RWPE2 (cell line): ENCODE measurements at regions not wholly inside any gene's neighbourhood (a gene's known extent, or its start where the extent isn't known, plus 50 kb on each side); places are given as distances from the start of the nearest gene placed in this dataset.

Experiments
- ATAC-seq: fragments of 200-7000 bp; cut with Tn5 transposase; 3 replicates; pipeline ENCODE4 v1.9.1; 2021; ENCODE audit warnings: low read depth
- DNase-seq: peaks from one replicate; pipeline ENCODE4 v3.0.0-alpha.2; 2020; ENCODE audit warnings: low spot score
- H3K27ac ChIP-seq: fragments of 450-650 bp; 2 replicates; pipeline ENCODE4 v1.5.1; 2017; ENCODE audit warnings: mild to moderate bottlenecking; ENCODE audit not compliant: poor library complexity, severe bottlenecking
- H3K27me3 ChIP-seq: fragments of 250-450 bp; sonication (Bioruptor Pico); 2 replicates; pipeline ENCODE4 v1.5.1; 2021; ENCODE audit warnings: mild to moderate bottlenecking, moderate library complexity; ENCODE audit not compliant: insufficient read depth, poor library complexity, severe bottlenecking
- H3K36me3 ChIP-seq: fragments of 250-450 bp; sonication (Bioruptor Pico); 2 replicates; pipeline ENCODE4 v1.5.1; 2020; ENCODE audit warnings: low read depth, mild to moderate bottlenecking, moderate library complexity
- H3K4me1 ChIP-seq: fragments of 250-450 bp; sonication (Bioruptor Pico); 2 replicates; pipeline ENCODE4 v1.5.1; 2021; ENCODE audit warnings: mild to moderate bottlenecking, moderate library complexity; ENCODE audit not compliant: insufficient read depth, poor library complexity, severe bottlenecking
- H3K4me3 ChIP-seq: fragments of 250-450 bp; sonication (Bioruptor Pico); 2 replicates; pipeline ENCODE4 v1.5.1; 2021; ENCODE audit warnings: mild to moderate bottlenecking, moderate library complexity; ENCODE audit not compliant: severe bottlenecking
- H3K9me3 ChIP-seq: fragments of 250-450 bp; sonication (Bioruptor Pico); 2 replicates; pipeline ENCODE4 v1.5.1; 2021; ENCODE audit warnings: mild to moderate bottlenecking, moderate library complexity; ENCODE audit not compliant: severe bottlenecking
- TF ChIP-seq, protein P1 (sequence below): fragments of 450-650 bp; IDR thresholded peaks from one replicate; pipeline ENCODE4 v1.5.1; 2017; ENCODE audit warnings: mild to moderate bottlenecking, moderate library complexity; ENCODE audit not compliant: poor library complexity, severe bottlenecking

DNA sequence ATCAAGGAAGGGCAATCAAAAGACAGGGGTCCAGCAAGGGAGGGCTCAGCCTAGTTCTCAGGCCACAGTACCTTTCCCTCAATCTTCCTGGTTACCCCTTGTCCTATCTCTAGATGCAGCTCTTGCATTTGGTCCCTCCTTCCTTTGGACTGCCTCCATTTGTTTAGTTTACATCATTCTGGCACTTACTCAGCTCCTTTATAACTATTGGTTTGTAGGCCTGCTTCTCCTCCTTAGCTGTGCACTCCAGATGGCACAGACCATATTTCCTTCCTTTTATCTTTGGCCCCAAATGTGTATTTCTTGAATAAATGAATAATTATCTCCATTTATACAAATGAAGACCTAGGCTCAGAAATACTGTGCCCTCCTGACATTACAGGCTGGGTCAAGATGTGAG is 92.3 kb upstream of the AMOTL1 start:
- Histone ChIP-seq H3K9me3 (no peaks in the 10 kb centered on the region), H3K4me3 (no peak overlapping the region), H3K36me3 (no peaks in the 10 kb centered on the region), H3K27me3 (no peaks in the 10 kb centered on the region), H3K4me1 (peaks cover 50% of the 10 kb centered on the region), H3K27ac (peak overlapping the region; percentile 56)
- DNase-seq (no peak), ATAC-seq (no peak)
- TF ChIP-seq, protein P1, sequence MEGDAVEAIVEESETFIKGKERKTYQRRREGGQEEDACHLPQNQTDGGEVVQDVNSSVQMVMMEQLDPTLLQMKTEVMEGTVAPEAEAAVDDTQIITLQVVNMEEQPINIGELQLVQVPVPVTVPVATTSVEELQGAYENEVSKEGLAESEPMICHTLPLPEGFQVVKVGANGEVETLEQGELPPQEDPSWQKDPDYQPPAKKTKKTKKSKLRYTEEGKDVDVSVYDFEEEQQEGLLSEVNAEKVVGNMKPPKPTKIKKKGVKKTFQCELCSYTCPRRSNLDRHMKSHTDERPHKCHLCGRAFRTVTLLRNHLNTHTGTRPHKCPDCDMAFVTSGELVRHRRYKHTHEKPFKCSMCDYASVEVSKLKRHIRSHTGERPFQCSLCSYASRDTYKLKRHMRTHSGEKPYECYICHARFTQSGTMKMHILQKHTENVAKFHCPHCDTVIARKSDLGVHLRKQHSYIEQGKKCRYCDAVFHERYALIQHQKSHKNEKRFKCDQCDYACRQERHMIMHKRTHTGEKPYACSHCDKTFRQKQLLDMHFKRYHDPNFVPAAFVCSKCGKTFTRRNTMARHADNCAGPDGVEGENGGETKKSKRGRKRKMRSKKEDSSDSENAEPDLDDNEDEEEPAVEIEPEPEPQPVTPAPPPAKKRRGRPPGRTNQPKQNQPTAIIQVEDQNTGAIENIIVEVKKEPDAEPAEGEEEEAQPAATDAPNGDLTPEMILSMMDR: no peak

DNA sequence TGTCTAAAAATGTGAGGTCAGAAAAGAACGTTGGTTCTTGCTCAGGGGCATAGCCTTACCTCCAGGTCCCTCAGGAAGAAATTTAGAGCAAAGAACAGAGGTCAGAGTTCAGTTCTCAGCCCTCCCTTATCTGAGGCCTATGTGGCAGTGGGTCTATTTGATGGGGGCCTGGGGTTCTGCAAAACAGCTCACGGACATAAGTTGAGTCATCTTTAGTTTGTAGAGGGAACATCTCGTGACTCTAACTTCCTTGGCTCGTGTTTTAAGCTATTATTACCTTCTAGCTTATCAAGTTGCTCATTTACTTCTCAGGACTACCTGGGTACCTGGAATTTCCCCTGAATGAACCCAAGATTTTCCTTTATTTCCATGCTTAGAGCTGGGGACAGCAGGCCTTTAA is 91.3 kb upstream of the AMOTL1 start:
- H3K36me3 ChIP-seq: no peaks in the 10 kb centered on the region
- peaks cover 50% of the 10 kb centered on the region for H3K4me1 ChIP-seq
- TF ChIP-seq, protein P1: no peak
- DNase-seq: no peak
- no peaks in the 10 kb centered on the region for H3K9me3 ChIP-seq
- ATAC-seq: no peak
- H3K27me3 ChIP-seq: no peaks in the 10 kb centered on the region
- no peak overlapping the region for H3K4me3 ChIP-seq
- H3K27ac ChIP-seq: peak overlapping the region; percentile 56

DNA sequence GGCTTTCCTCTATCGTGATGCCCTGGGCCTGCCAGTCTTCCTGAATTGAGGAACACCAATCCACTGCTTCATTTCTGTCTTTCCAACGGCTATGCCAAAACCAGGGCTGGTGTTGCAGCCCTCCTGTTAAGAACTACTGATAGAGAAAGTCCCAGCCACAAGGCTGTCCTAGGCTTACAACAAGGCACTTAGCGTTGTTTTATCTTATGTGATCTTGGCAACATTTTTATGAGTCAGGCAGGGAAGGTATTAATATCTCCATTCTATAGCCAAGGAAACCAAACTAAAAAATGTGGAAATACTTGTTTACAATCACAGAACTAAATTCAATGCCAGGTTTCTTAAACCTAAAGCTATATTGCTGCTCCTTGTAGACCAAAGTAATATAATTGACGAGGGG is 89.9 kb upstream of the AMOTL1 start:
- no peaks in the 10 kb centered on the region for H3K27me3 ChIP-seq
- TF ChIP-seq, protein P1: no peak
- ATAC-seq (peak; percentile 65), DNase-seq (no peak)
- no peak overlapping the region for H3K4me3 ChIP-seq
- H3K27ac ChIP-seq: peak overlapping the region; percentile 56
- no peaks in the 10 kb centered on the region for H3K9me3 ChIP-seq
- H3K4me1 ChIP-seq: peaks cover 50% of the 10 kb centered on the region
- H3K36me3 ChIP-seq: no peaks in the 10 kb centered on the region

DNA sequence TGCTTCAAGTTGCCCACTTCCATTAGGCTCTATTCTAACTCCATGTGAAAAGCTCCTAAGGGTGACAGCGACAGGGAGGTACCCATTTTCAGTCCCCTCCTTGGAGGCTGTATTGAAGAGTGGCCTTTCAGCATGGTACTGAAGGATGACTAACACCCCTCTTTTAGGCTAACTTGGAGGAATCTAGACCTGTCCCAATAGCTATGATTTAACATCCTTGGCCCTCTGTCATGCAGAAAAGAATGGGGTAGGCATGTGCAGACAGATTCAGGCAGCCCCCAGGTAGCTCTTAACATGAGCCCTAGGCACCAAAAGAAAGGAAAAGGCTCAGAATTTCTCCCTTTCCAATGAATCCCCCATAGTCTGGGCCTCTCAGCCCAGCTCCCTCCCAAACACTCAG is 89.3 kb upstream of the AMOTL1 start:
- Histone ChIP-seq H3K36me3 (no peaks in the 10 kb centered on the region), H3K27me3 (no peaks in the 10 kb centered on the region), H3K4me3 (no peak overlapping the region), H3K27ac (peak overlapping the region; percentile 56), H3K9me3 (no peaks in the 10 kb centered on the region), H3K4me1 (peaks cover 46% of the 10 kb centered on the region)
- DNase-seq (no peak), ATAC-seq (peak; percentile 22; the same call in 1 of the 3 replicates)
- TF ChIP-seq, protein P1: no peak

DNA sequence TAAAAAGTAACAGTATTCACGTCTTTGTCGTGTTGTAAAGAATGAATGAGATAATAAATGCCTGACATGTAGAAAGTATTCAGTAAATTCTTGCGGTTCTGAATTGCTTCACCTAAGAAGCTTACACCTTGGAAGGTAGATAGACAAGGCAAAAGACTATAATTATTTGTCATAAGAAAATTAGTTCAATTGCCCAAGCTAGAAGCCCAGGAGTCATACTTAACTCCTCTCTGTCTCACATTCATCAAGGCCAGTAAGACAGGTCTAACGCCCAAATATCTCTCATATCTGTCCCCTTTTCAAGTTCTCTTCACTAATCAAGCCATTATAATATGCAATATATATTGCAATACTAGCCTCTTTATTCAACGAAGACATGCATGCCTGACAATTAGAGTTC is 87.7 kb upstream of the AMOTL1 start:
- TF ChIP-seq, protein P1: no peak
- no peaks in the 10 kb centered on the region for H3K9me3 ChIP-seq
- DNase-seq (no peak), ATAC-seq (no peak)
- no peak overlapping the region for H3K27ac ChIP-seq
- no peaks in the 10 kb centered on the region for H3K27me3 ChIP-seq
- peaks cover 33% of the 10 kb centered on the region for H3K4me1 ChIP-seq
- H3K36me3 ChIP-seq: no peaks in the 10 kb centered on the region
- H3K4me3 ChIP-seq: no peak overlapping the region
